Endothelial cell of umbilical vein (primary cell): ENCODE measurements at regions not wholly inside any gene's neighbourhood (a gene's known extent, or its start where the extent isn't known, plus 50 kb on each side); places are given as distances from the start of the nearest gene placed in this dataset.

Source experiments
- BruUV-seq: library from RNA; stranded (reverse); fragments of 400-500 nt; replicated peaks from 2 replicates; lab custom pipeline; 2021; lab: Mats Ljungman, UMichigan
- CTCF ChIA-PET: fragments of 300-600, 350-600 bp; sonication (Branson Sonifier 250); formaldehyde crosslinking; loops from one replicate; lab custom pipeline; 2021; ENCODE audit warnings: antibody characterized with exemption, inconsistent platforms; lab: Charles Lee
- POLR2A ChIA-PET: fragments of 300-600, 350-600 bp; sonication (Branson Sonifier 250); formaldehyde crosslinking; loops from one replicate; lab custom pipeline; 2021; ENCODE audit warnings: antibody characterized with exemption, inconsistent platforms; lab: Charles Lee
- DNase-seq: peaks from one replicate; pipeline ENCODE4 v3.0.0-alpha.2; 2011; ENCODE audit warnings: low read depth, low spot score
- FAIRE-seq: peaks from 2 replicates; lab custom pipeline; 2011; peaks lifted over from hg19 to GRCh38; lab: Jason Lieb, UNC
- H2AFZ ChIP-seq: 2 replicates; pipeline ENCODE4 v1.6.0; 2012; ENCODE audit warnings: low read depth, low read length, control low read depth, inconsistent platforms
- H3K27ac ChIP-seq: 2 replicates; pipeline ENCODE4 v1.5.1; 2011; ENCODE audit warnings: low read depth, mild to moderate bottlenecking, control low read depth, low read length, moderate library complexity; ENCODE audit not compliant: insufficient read depth
- H3K27me3 ChIP-seq, 2 experiments: 2 replicates each; pipeline versions ENCODE4 v1.6.0 to v1.6.1; 2011; ENCODE audit warnings: low read length in 2 of 2, mixed read lengths in 1 of 2; ENCODE audit not compliant: control insufficient read depth in 2 of 2, insufficient read depth in 2 of 2
- H3K36me3 ChIP-seq, 2 experiments: 2 replicates in 1 of 2; 3 replicates in 1 of 2; pipeline ENCODE4 v1.5.1; 2011; ENCODE audit warnings: low read length in 2 of 2, mild to moderate bottlenecking in 1 of 2, moderate library complexity in 1 of 2; ENCODE audit not compliant: control insufficient read depth in 2 of 2, insufficient read depth in 2 of 2; ENCODE audit errors: extremely low read depth in 1 of 2
- H3K4me1 ChIP-seq: 3 replicates; pipeline ENCODE4 v1.5.1; 2011; ENCODE audit warnings: mild to moderate bottlenecking, low read length; ENCODE audit not compliant: control insufficient read depth, insufficient read depth; ENCODE audit errors: extremely low read depth
- H3K4me2 ChIP-seq: 2 replicates; pipeline ENCODE4 v1.6.1; 2011; ENCODE audit warnings: low read length, control low read depth, mixed read lengths; ENCODE audit not compliant: insufficient read depth
- H3K4me3 ChIP-seq, 3 experiments: fragments of 200-600 bp in 1 of 3; sonication (generic), shearing (Covaris generic) in 1 of 3; replicated peaks in 1 of 3; 2 replicates each; pipeline ENCODE4 v1.5.1; 2011 to 2016; ENCODE audit warnings: control low read depth in 3 of 3, low read length in 3 of 3, mild to moderate bottlenecking in 2 of 3, inconsistent platforms in 1 of 3, low read depth in 1 of 3, moderate library complexity in 1 of 3; ENCODE audit not compliant: insufficient read depth in 1 of 3
- H3K79me2 ChIP-seq: 2 replicates; pipeline ENCODE4 v1.6.0; 2012; ENCODE audit warnings: low read length, inconsistent platforms; ENCODE audit not compliant: control insufficient read depth, insufficient read depth
- H3K9ac ChIP-seq: replicated peaks from 2 replicates; pipeline ENCODE3; 2011; ENCODE audit warnings: low read length, control low read depth; ENCODE audit not compliant: insufficient read depth; ENCODE audit errors: extremely low read depth
- H3K9me1 ChIP-seq: replicated peaks from 3 replicates; pipeline ENCODE4 v1.6.0; 2011; ENCODE audit warnings: mild to moderate bottlenecking, low read length; ENCODE audit not compliant: control insufficient read depth, insufficient read depth; ENCODE audit errors: extremely low read depth
- H3K9me3 ChIP-seq: replicated peaks from 2 replicates; pipeline ENCODE4 v1.5.1; 2012; ENCODE audit warnings: low read length, inconsistent platforms; ENCODE audit not compliant: control insufficient read depth, insufficient read depth
- H4K20me1 ChIP-seq: replicated peaks from 2 replicates; pipeline ENCODE3; 2011; ENCODE audit warnings: mild to moderate bottlenecking, low read length; ENCODE audit not compliant: control insufficient read depth, insufficient read depth; ENCODE audit errors: extremely low read depth
- EZH2 ChIP-seq: IDR thresholded peaks from 2 replicates; pipeline ENCODE4 v1.6.1; 2012; ENCODE audit warnings: borderline replicate concordance, low read depth, mild to moderate bottlenecking, moderate library complexity, low read length, inconsistent platforms; ENCODE audit not compliant: severe bottlenecking
- FOS ChIP-seq: IDR thresholded peaks from 2 replicates; pipeline ENCODE4 v1.6.1; 2011; ENCODE audit warnings: mild to moderate bottlenecking, low read length, moderate library complexity, borderline replicate concordance; ENCODE audit not compliant: insufficient read depth
- GATA2 ChIP-seq: IDR thresholded peaks from 2 replicates; pipeline ENCODE4 v1.7.0; 2011; ENCODE audit warnings: low read depth, mild to moderate bottlenecking, moderate library complexity, mixed read lengths, low read length; ENCODE audit not compliant: insufficient read length, insufficient read depth
- JUN ChIP-seq: IDR thresholded peaks from 2 replicates; pipeline ENCODE4 v1.6.1; 2011; ENCODE audit warnings: borderline replicate concordance, low read depth; ENCODE audit not compliant: insufficient read length, insufficient read depth
- MYC ChIP-seq: IDR thresholded peaks from one replicate; pipeline ENCODE4 v1.6.1; 2011; ENCODE audit warnings: mild to moderate bottlenecking, low read depth, low read length
- POLR2A ChIP-seq: IDR thresholded peaks from 2 replicates; pipeline ENCODE4 v1.6.1; 2012; ENCODE audit warnings: low read depth, mild to moderate bottlenecking, control low read depth, low read length
- POLR2AphosphoS5 ChIP-seq: IDR thresholded peaks from 2 replicates; pipeline ENCODE4 v1.6.1; 2012; ENCODE audit warnings: low read depth, mild to moderate bottlenecking, control low read depth, low read length, moderate library complexity; ENCODE audit not compliant: insufficient read depth
- dilution Hi-C: fragments of 300-500 bp; cut with MboI; formaldehyde crosslinking; loops from one replicate; pipeline ENCODE4 v1.15.0; 2019; ENCODE audit warnings: low sequenced_read_pairs; ENCODE audit not compliant: extremely low pct_ligation_motif_present
- intact Hi-C: fragments of 100-400 bp; cut with micrococcal nuclease; formaldehyde crosslinking; loops from one replicate; pipeline ENCODE4 v1.10.0; 2022
- TF ChIP-seq, protein P1 (sequence below): IDR thresholded peaks from 2 replicates; pipeline ENCODE4 v1.6.1; 2011; ENCODE audit not compliant: insufficient read depth, insufficient read length
- TF ChIP-seq, protein P2 (sequence below), 2 donors: IDR thresholded peaks; 1 replicate in 1 of 2; 2 replicates in 1 of 2; pipeline ENCODE4 v1.5.1; 2011; ENCODE audit warnings: low read length in 2 of 2, mild to moderate bottlenecking in 2 of 2, moderate library complexity in 2 of 2, control low read depth in 1 of 2, inconsistent platforms in 1 of 2, low read depth in 1 of 2; ENCODE audit not compliant: insufficient read depth in 1 of 2; ENCODE audit errors: extremely low read depth in 1 of 2

- intact Hi-C loops: no loop called here
- dilution Hi-C loops: no loop called here
Measured at GRCh38 chr3:162568706-162569105, 1072.1 kb downstream of the OTOL1 start.

More at GRCh38 chr3:162568706-162569105, 1072.1 kb downstream of the OTOL1 start:
- no TSS peak for BruUV-seq
- H3K79me2 ChIP-seq: no peaks in the 10 kb centered on the region
- H3K9ac ChIP-seq: no peak overlapping the region
- ChIA-PET POLR2A (no interaction called here), CTCF (no interaction called here)
- FAIRE-seq (no peak), DNase-seq (no peak)
- H4K20me1 ChIP-seq: no peaks in the 10 kb centered on the region
- H3K36me3 ChIP-seq: no peaks in the 10 kb centered on the region
- no peaks in the 10 kb centered on the region for H3K9me1 ChIP-seq
- no peak overlapping the region for H2AFZ ChIP-seq
- H3K4me3 ChIP-seq: no peak overlapping the region
- no peaks in the 10 kb centered on the region for H3K27me3 ChIP-seq
- no peaks in the 10 kb centered on the region for H3K4me1 ChIP-seq
- H3K4me2 ChIP-seq: no peak overlapping the region
- H3K27ac ChIP-seq: no peak overlapping the region
- TF ChIP-seq, protein P1, sequence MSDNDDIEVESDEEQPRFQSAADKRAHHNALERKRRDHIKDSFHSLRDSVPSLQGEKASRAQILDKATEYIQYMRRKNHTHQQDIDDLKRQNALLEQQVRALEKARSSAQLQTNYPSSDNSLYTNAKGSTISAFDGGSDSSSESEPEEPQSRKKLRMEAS: no peak
- TF ChIP-seq POLR2A (no peak), POLR2AphosphoS5 (no peak), JUN (no peak), MYC (no peak), EZH2 (no peak), FOS (no peak), GATA2 (no peak)
- TF ChIP-seq, protein P2, sequence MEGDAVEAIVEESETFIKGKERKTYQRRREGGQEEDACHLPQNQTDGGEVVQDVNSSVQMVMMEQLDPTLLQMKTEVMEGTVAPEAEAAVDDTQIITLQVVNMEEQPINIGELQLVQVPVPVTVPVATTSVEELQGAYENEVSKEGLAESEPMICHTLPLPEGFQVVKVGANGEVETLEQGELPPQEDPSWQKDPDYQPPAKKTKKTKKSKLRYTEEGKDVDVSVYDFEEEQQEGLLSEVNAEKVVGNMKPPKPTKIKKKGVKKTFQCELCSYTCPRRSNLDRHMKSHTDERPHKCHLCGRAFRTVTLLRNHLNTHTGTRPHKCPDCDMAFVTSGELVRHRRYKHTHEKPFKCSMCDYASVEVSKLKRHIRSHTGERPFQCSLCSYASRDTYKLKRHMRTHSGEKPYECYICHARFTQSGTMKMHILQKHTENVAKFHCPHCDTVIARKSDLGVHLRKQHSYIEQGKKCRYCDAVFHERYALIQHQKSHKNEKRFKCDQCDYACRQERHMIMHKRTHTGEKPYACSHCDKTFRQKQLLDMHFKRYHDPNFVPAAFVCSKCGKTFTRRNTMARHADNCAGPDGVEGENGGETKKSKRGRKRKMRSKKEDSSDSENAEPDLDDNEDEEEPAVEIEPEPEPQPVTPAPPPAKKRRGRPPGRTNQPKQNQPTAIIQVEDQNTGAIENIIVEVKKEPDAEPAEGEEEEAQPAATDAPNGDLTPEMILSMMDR (IDR thresholded peaks at IDR 0.05; ENCODE audit: extremely low read depth in 1 of 2, insufficient read depth in 1 of 2, low read depth in 1 of 2, low read length in 2 of 2): no peak
- H3K9me3 ChIP-seq: peaks cover 2% of the 10 kb centered on the region
